ENCODE measurements at regions not wholly inside any gene's neighbourhood (a gene's known extent, or its start where the extent isn't known, plus 50 kb on each side); places are given as distances from the start of the nearest gene placed in this dataset.

DNA sequence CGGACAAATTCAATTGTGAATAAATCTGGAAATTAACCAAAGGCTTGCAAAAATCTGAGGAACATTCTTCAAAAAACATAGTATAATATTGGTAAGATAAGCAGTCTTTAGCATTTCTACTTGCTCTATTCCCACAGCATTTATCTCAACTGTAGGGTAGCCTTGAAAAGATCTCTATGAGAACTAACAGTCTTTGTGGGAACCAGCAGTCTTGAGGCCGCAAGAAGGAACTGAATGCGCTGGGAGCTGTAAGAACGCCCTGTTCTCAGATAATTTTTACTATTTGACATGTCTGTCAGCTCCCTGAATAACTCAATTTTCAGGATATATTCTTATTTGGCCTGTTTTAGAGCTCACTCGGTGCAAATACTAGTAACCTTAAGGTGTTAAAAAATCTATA, 519.3 kb upstream of the CXorf51A start (continued):
- TF ChIP-seq, protein P1, sequence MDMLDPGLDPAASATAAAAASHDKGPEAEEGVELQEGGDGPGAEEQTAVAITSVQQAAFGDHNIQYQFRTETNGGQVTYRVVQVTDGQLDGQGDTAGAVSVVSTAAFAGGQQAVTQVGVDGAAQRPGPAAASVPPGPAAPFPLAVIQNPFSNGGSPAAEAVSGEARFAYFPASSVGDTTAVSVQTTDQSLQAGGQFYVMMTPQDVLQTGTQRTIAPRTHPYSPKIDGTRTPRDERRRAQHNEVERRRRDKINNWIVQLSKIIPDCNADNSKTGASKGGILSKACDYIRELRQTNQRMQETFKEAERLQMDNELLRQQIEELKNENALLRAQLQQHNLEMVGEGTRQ (IDR thresholded peaks at IDR 0.05; ENCODE audit: borderline replicate concordance, low read depth, low read length), result no peak
- no peak for TF ChIP-seq YY1 (IDR thresholded peaks at IDR 0.05; ENCODE audit: low read depth)

DNA sequence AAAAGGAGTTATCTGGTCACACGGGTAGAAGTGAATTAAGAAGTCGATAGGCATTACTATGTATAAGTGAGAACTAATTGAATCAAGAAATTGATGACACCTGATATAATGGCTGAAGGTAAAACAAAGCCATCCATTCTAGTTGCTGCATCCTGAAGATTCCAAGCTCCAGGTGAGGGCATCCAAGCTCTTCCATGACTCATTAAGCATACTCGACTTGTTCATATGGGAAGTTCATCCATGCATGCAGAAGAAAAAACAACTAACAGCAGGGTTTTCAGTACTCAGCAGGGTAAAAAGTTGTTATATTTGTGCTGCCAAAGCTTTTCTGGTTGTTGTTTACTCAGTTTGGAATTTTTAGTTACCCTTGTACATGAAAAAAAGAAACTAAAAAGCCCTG, 508.0 kb upstream of the CXorf51A start:
- TF ChIP-seq, protein P2, sequence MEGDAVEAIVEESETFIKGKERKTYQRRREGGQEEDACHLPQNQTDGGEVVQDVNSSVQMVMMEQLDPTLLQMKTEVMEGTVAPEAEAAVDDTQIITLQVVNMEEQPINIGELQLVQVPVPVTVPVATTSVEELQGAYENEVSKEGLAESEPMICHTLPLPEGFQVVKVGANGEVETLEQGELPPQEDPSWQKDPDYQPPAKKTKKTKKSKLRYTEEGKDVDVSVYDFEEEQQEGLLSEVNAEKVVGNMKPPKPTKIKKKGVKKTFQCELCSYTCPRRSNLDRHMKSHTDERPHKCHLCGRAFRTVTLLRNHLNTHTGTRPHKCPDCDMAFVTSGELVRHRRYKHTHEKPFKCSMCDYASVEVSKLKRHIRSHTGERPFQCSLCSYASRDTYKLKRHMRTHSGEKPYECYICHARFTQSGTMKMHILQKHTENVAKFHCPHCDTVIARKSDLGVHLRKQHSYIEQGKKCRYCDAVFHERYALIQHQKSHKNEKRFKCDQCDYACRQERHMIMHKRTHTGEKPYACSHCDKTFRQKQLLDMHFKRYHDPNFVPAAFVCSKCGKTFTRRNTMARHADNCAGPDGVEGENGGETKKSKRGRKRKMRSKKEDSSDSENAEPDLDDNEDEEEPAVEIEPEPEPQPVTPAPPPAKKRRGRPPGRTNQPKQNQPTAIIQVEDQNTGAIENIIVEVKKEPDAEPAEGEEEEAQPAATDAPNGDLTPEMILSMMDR (IDR thresholded peaks at IDR 0.05), result no peak
- no peak for TF ChIP-seq GABPA (IDR thresholded peaks at IDR 0.05; ENCODE audit: low read depth)
- TF ChIP-seq RCOR1 (IDR thresholded peaks at IDR 0.05; ENCODE audit: low read length), result no peak
- TF ChIP-seq SIN3A (IDR thresholded peaks at IDR 0.05; ENCODE audit: borderline replicate concordance, low read depth, low read length), result no peak
- no peak overlapping the region for H3K4me2 ChIP-seq
- ChIA-PET POLR2A (no interaction called here), CTCF (no interaction called here)
- H3K27me3 ChIP-seq (ENCODE audit: insufficient read depth), result no peaks in the 10 kb centered on the region
- no peaks in the 10 kb centered on the region for H3K4me1 ChIP-seq (ENCODE audit: control insufficient read depth in 1 of 2, insufficient read depth in 2 of 2, low read depth in 1 of 2, low read length in 1 of 2)
- WGBS (ENCODE audit: low lambda C conversion rate), result 0% methylated on average over 3 of the region's 3 CpGs
- H3K9me2 ChIP-seq, result no peaks in the 10 kb centered on the region
- DNase-seq, result no peak
- no peak overlapping the region for H2AFZ ChIP-seq (ENCODE audit: low read depth)
- no peaks in the 10 kb centered on the region for H3K36me3 ChIP-seq (replicated peaks in 1 of 2; ENCODE audit: control insufficient read depth in 1 of 2, insufficient read depth in 2 of 2, low read length in 1 of 2)
- no peaks in the 10 kb centered on the region for H4K20me1 ChIP-seq (ENCODE audit: insufficient read depth)
- H3K79me2 ChIP-seq (ENCODE audit: insufficient read depth), result no peaks in the 10 kb centered on the region
- no peaks in the 10 kb centered on the region for H3K9me3 ChIP-seq
- no peak overlapping the region for H3K9ac ChIP-seq
- H3K4me3 ChIP-seq (ENCODE audit: low read depth in 2 of 2, low read length in 1 of 2), result no peak overlapping the region
- H3K27ac ChIP-seq (ENCODE audit: low read depth in 2 of 2, low read length in 1 of 2), result no peak overlapping the region
- no peaks in the 10 kb centered on the region for H3F3A ChIP-seq (replicated peaks; ENCODE audit: insufficient read depth)

DNA sequence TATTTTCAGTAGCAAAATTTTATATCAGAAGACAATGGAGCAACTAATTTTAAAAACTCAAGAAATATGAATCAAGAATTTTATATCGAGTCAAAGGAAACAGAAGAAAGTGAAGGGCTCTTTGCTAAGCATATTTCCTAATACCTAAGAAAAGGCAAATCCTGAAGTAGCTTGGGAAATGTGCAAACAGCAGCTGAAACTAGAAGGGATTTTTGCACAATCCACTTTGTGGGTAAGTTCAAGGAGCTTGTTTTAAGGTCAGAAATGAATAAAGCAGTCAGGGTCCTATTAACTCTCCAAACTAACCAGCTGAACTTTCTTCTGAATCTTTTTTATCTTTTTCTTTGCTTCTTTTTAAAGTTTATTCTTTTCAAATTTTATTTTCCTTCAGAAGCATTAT, 500.9 kb upstream of the CXorf51A start:
- Histone ChIP-seq H3K27me3 (ENCODE audit: insufficient read depth) (no peaks in the 10 kb centered on the region), H3K79me2 (ENCODE audit: insufficient read depth) (no peaks in the 10 kb centered on the region), H3K9me3 (no peaks in the 10 kb centered on the region), H3F3A (replicated peaks; ENCODE audit: insufficient read depth) (no peaks in the 10 kb centered on the region), H2AFZ (ENCODE audit: low read depth) (no peak overlapping the region), H4K20me1 (ENCODE audit: insufficient read depth) (no peaks in the 10 kb centered on the region), H3K9ac (no peak overlapping the region), H3K36me3 (replicated peaks in 1 of 2; ENCODE audit: control insufficient read depth in 1 of 2, insufficient read depth in 2 of 2, low read length in 1 of 2) (no peaks in the 10 kb centered on the region), H3K4me1 (ENCODE audit: control insufficient read depth in 1 of 2, insufficient read depth in 2 of 2, low read depth in 1 of 2, low read length in 1 of 2) (no peaks in the 10 kb centered on the region), H3K4me2 (no peak overlapping the region), H3K27ac (ENCODE audit: low read depth in 2 of 2, low read length in 1 of 2) (no peak overlapping the region), H3K4me3 (ENCODE audit: low read depth in 2 of 2, low read length in 1 of 2) (no peak overlapping the region), H3K9me2 (no peaks in the 10 kb centered on the region)
- POLR2A ChIA-PET, result no interaction called here
- CTCF ChIA-PET, result interaction anchor here (1.0 kb wide), 1 partner anchor 9 kb away, joined by 3 read pairs; no protein-coding TSS in a partner anchor
- TF ChIP-seq, protein P1 (IDR thresholded peaks at IDR 0.05; ENCODE audit: borderline replicate concordance, low read depth, low read length), result no peak
- TF ChIP-seq GATA2 (CRISPR knock-in tag; IDR thresholded peaks at IDR 0.05) (no peak), NFIC (IDR thresholded peaks at IDR 0.05; ENCODE audit: borderline replicate concordance) (no peak), YY1 (IDR thresholded peaks at IDR 0.05; ENCODE audit: low read depth) (no peak), RCOR1 (IDR thresholded peaks at IDR 0.05; ENCODE audit: low read length) (no peak), CHD2 (IDR thresholded peaks at IDR 0.05; ENCODE audit: low read length, partially characterized antibody) (no peak), FOXM1 (IDR thresholded peaks at IDR 0.05; ENCODE audit: low read depth) (no peak), POLR2AphosphoS5 (IDR thresholded peaks at IDR 0.05; ENCODE audit: low read depth, low read length) (no peak), SIN3A (IDR thresholded peaks at IDR 0.05; ENCODE audit: borderline replicate concordance, low read depth, low read length) (no peak), GABPA (IDR thresholded peaks at IDR 0.05; ENCODE audit: low read depth) (no peak)
- TF ChIP-seq, protein P3, sequence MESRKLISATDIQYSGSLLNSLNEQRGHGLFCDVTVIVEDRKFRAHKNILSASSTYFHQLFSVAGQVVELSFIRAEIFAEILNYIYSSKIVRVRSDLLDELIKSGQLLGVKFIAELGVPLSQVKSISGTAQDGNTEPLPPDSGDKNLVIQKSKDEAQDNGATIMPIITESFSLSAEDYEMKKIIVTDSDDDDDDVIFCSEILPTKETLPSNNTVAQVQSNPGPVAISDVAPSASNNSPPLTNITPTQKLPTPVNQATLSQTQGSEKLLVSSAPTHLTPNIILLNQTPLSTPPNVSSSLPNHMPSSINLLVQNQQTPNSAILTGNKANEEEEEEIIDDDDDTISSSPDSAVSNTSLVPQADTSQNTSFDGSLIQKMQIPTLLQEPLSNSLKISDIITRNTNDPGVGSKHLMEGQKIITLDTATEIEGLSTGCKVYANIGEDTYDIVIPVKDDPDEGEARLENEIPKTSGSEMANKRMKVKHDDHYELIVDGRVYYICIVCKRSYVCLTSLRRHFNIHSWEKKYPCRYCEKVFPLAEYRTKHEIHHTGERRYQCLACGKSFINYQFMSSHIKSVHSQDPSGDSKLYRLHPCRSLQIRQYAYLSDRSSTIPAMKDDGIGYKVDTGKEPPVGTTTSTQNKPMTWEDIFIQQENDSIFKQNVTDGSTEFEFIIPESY (IDR thresholded peaks at IDR 0.05; ENCODE audit: borderline replicate concordance, low read depth), result no peak
- TF ChIP-seq, protein P4, sequence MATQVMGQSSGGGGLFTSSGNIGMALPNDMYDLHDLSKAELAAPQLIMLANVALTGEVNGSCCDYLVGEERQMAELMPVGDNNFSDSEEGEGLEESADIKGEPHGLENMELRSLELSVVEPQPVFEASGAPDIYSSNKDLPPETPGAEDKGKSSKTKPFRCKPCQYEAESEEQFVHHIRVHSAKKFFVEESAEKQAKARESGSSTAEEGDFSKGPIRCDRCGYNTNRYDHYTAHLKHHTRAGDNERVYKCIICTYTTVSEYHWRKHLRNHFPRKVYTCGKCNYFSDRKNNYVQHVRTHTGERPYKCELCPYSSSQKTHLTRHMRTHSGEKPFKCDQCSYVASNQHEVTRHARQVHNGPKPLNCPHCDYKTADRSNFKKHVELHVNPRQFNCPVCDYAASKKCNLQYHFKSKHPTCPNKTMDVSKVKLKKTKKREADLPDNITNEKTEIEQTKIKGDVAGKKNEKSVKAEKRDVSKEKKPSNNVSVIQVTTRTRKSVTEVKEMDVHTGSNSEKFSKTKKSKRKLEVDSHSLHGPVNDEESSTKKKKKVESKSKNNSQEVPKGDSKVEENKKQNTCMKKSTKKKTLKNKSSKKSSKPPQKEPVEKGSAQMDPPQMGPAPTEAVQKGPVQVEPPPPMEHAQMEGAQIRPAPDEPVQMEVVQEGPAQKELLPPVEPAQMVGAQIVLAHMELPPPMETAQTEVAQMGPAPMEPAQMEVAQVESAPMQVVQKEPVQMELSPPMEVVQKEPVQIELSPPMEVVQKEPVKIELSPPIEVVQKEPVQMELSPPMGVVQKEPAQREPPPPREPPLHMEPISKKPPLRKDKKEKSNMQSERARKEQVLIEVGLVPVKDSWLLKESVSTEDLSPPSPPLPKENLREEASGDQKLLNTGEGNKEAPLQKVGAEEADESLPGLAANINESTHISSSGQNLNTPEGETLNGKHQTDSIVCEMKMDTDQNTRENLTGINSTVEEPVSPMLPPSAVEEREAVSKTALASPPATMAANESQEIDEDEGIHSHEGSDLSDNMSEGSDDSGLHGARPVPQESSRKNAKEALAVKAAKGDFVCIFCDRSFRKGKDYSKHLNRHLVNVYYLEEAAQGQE (IDR thresholded peaks at IDR 0.05; ENCODE audit: low read depth, low read length), result no peak
- TF ChIP-seq, protein P5, sequence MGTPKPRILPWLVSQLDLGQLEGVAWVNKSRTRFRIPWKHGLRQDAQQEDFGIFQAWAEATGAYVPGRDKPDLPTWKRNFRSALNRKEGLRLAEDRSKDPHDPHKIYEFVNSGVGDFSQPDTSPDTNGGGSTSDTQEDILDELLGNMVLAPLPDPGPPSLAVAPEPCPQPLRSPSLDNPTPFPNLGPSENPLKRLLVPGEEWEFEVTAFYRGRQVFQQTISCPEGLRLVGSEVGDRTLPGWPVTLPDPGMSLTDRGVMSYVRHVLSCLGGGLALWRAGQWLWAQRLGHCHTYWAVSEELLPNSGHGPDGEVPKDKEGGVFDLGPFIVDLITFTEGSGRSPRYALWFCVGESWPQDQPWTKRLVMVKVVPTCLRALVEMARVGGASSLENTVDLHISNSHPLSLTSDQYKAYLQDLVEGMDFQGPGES (IDR thresholded peaks at IDR 0.05; ENCODE audit: low read depth, low read length), result no peak
- no peak for DNase-seq
- WGBS (ENCODE audit: low lambda C conversion rate), result 0% methylated on average over 1 of the region's 1 CpG
